Karpas-422 (cell line): ENCODE measurements at regions not wholly inside any gene's neighbourhood (a gene's known extent, or its start where the extent isn't known, plus 50 kb on each side); places are given as distances from the start of the nearest gene placed in this dataset.

Experiments used
- DNase-seq: peaks from one replicate; pipeline ENCODE4 v3.0.0-alpha.2; 2015
- H2AFZ ChIP-seq: fragments of 200-600 bp; sonication (generic); 2 replicates; pipeline ENCODE4 v1.6.1; 2014; ENCODE audit warnings: antibody characterized with exemption, low read length, mixed read lengths
- H3K27ac ChIP-seq: fragments of 200-600 bp; sonication (generic); 2 replicates; pipeline ENCODE4 v1.5.1; 2014; ENCODE audit warnings: mild to moderate bottlenecking, low read length, moderate library complexity
- H3K27me3 ChIP-seq: fragments of 200-600 bp; sonication (generic); 2 replicates; pipeline ENCODE4 v1.6.1; 2014; ENCODE audit warnings: low read length, mixed read lengths
- H3K36me3 ChIP-seq: fragments of 200-600 bp; sonication (generic); 2 replicates; pipeline ENCODE4 v1.6.1; 2014; ENCODE audit warnings: low read length, mixed read lengths; ENCODE audit not compliant: insufficient read depth
- H3K4me1 ChIP-seq: fragments of 200-600 bp; sonication (generic); 2 replicates; pipeline ENCODE4 v1.6.1; 2014; ENCODE audit warnings: mild to moderate bottlenecking, low read length, mixed read lengths
- H3K4me2 ChIP-seq: fragments of 200-600 bp; sonication (generic); 2 replicates; pipeline ENCODE4 v1.6.1; 2014; ENCODE audit warnings: low read length, low read depth, mild to moderate bottlenecking; ENCODE audit not compliant: poor library complexity, severe bottlenecking
- H3K4me3 ChIP-seq: fragments of 200-600 bp; sonication (generic); 2 replicates; pipeline ENCODE4 v1.5.1; 2014; ENCODE audit warnings: mild to moderate bottlenecking, antibody characterized with exemption, low read length, mixed read lengths
- H3K79me2 ChIP-seq: fragments of 200-600 bp; sonication (generic); 2 replicates; pipeline ENCODE4 v1.6.1; 2014; ENCODE audit warnings: mild to moderate bottlenecking, low read length, mixed read lengths
- H3K9ac ChIP-seq: fragments of 200-600 bp; sonication (generic); 2 replicates; pipeline ENCODE4 v1.6.0; 2014; ENCODE audit warnings: low read length
- H3K9me2 ChIP-seq: fragments of 200-600 bp; sonication (generic), shearing (Covaris generic); replicated peaks from 2 replicates; pipeline ENCODE4 v1.6.0; 2014; ENCODE audit warnings: mild to moderate bottlenecking, low read length, moderate library complexity; ENCODE audit not compliant: insufficient read depth
- H3K9me3 ChIP-seq: fragments of 300-700, 200-600 bp; sonication (generic); 2 replicates; pipeline ENCODE4 v1.6.1; 2014; ENCODE audit warnings: low read length, mixed read lengths
- H4K20me1 ChIP-seq: fragments of 200-600 bp; sonication (generic); 2 replicates; pipeline ENCODE4 v1.6.1; 2014; ENCODE audit warnings: mild to moderate bottlenecking, antibody characterized with exemption, low read length, low read depth; ENCODE audit not compliant: insufficient read depth

GRCh38 chr18:55805666-55806065, 217.7 kb upstream of the TCF4 start:
- no peaks in the 10 kb centered on the region for H3K4me1 ChIP-seq
- H2AFZ ChIP-seq: no peak overlapping the region
- H4K20me1 ChIP-seq: no peaks in the 10 kb centered on the region
- H3K27me3 ChIP-seq: no peaks in the 10 kb centered on the region
- no peak overlapping the region for H3K4me2 ChIP-seq
- no peaks in the 10 kb centered on the region for H3K79me2 ChIP-seq
- DNase-seq: no peak
- H3K9me3 ChIP-seq: peaks cover 4% of the 10 kb centered on the region; the same call in 1 of the 2 replicates
- no peaks in the 10 kb centered on the region for H3K9me2 ChIP-seq
- H3K4me3 ChIP-seq: no peak overlapping the region
- H3K27ac ChIP-seq: no peak overlapping the region
- no peak overlapping the region for H3K9ac ChIP-seq
- no peaks in the 10 kb centered on the region for H3K36me3 ChIP-seq

- no peak overlapping the region for H3K27ac ChIP-seq
- no peak overlapping the region for H3K9ac ChIP-seq
- no peaks in the 10 kb centered on the region for H3K9me3 ChIP-seq
- no peak overlapping the region for H3K4me3 ChIP-seq
- DNase-seq: no peak
- H2AFZ ChIP-seq: no peak overlapping the region
- H3K4me2 ChIP-seq: no peak overlapping the region
- H4K20me1 ChIP-seq: no peaks in the 10 kb centered on the region
- no peaks in the 10 kb centered on the region for H3K79me2 ChIP-seq
- H3K27me3 ChIP-seq: no peaks in the 10 kb centered on the region
- H3K9me2 ChIP-seq: no peaks in the 10 kb centered on the region
- peaks cover 3% of the 10 kb centered on the region; the same call in 1 of the 2 replicates for H3K4me1 ChIP-seq
- H3K36me3 ChIP-seq: no peaks in the 10 kb centered on the region
Measured at GRCh38 chr18:55795101-55795669, 207.2 kb upstream of the TCF4 start.

GRCh38 chr18:55794288-55795052, 206.5 kb upstream of the TCF4 start:
- no peaks in the 10 kb centered on the region for H3K79me2 ChIP-seq
- H3K9me2 ChIP-seq: no peaks in the 10 kb centered on the region
- H3K36me3 ChIP-seq: no peaks in the 10 kb centered on the region
- H3K27ac ChIP-seq: no peak overlapping the region
- H4K20me1 ChIP-seq: no peaks in the 10 kb centered on the region
- no peak overlapping the region for H3K4me3 ChIP-seq
- H2AFZ ChIP-seq: no peak overlapping the region
- peaks cover 3% of the 10 kb centered on the region; the same call in 1 of the 2 replicates for H3K4me1 ChIP-seq
- no peak overlapping the region for H3K4me2 ChIP-seq
- no peak for DNase-seq
- no peaks in the 10 kb centered on the region for H3K9me3 ChIP-seq
- no peaks in the 10 kb centered on the region for H3K27me3 ChIP-seq
- H3K9ac ChIP-seq: no peak overlapping the region

GRCh38 chr18:55790296-55790695, 202.3 kb upstream of the TCF4 start:
- no peak overlapping the region for H3K4me2 ChIP-seq
- peaks cover 3% of the 10 kb centered on the region; the same call in 1 of the 2 replicates for H3K4me1 ChIP-seq
- DNase-seq: no peak
- no peak overlapping the region for H3K9ac ChIP-seq
- H3K27ac ChIP-seq: no peak overlapping the region
- no peak overlapping the region for H2AFZ ChIP-seq
- H4K20me1 ChIP-seq: no peaks in the 10 kb centered on the region
- H3K9me3 ChIP-seq: no peaks in the 10 kb centered on the region
- no peaks in the 10 kb centered on the region for H3K79me2 ChIP-seq
- no peak overlapping the region for H3K4me3 ChIP-seq
- no peaks in the 10 kb centered on the region for H3K36me3 ChIP-seq
- H3K27me3 ChIP-seq: no peaks in the 10 kb centered on the region
- H3K9me2 ChIP-seq: no peaks in the 10 kb centered on the region

- no peaks in the 10 kb centered on the region for H3K79me2 ChIP-seq
- peaks cover 3% of the 10 kb centered on the region; the same call in 1 of the 2 replicates for H3K4me1 ChIP-seq
- H3K4me3 ChIP-seq: no peak overlapping the region
- no peaks in the 10 kb centered on the region for H3K9me2 ChIP-seq
- no peaks in the 10 kb centered on the region for H3K9me3 ChIP-seq
- no peak overlapping the region for H3K4me2 ChIP-seq
- no peaks in the 10 kb centered on the region for H3K27me3 ChIP-seq
- H3K36me3 ChIP-seq: no peaks in the 10 kb centered on the region
- H4K20me1 ChIP-seq: no peaks in the 10 kb centered on the region
- H2AFZ ChIP-seq: no peak overlapping the region
- H3K27ac ChIP-seq: no peak overlapping the region
- H3K9ac ChIP-seq: no peak overlapping the region
- DNase-seq: no peak
Measured at GRCh38 chr18:55787536-55788073, 199.6 kb upstream of the TCF4 start.

GRCh38 chr18:55786651-55787272, 198.8 kb upstream of the TCF4 start:
- no peak for DNase-seq
- Histone ChIP-seq H3K79me2 (no peaks in the 10 kb centered on the region), H3K4me2 (no peak overlapping the region), H3K4me1 (peaks cover 3% of the 10 kb centered on the region; the same call in 1 of the 2 replicates), H4K20me1 (no peaks in the 10 kb centered on the region), H3K36me3 (no peaks in the 10 kb centered on the region), H2AFZ (no peak overlapping the region), H3K9me3 (no peaks in the 10 kb centered on the region), H3K27me3 (no peaks in the 10 kb centered on the region), H3K4me3 (no peak overlapping the region), H3K9ac (no peak overlapping the region), H3K27ac (no peak overlapping the region), H3K9me2 (no peaks in the 10 kb centered on the region)

GRCh38 chr18:55783921-55784320, 195.9 kb upstream of the TCF4 start:
- Histone ChIP-seq H3K27ac (no peak overlapping the region), H3K4me2 (no peak overlapping the region), H3K9me2 (no peaks in the 10 kb centered on the region), H3K79me2 (no peaks in the 10 kb centered on the region), H3K36me3 (no peaks in the 10 kb centered on the region), H3K9ac (no peak overlapping the region), H3K4me1 (peaks cover 12% of the 10 kb centered on the region), H2AFZ (no peak overlapping the region), H3K9me3 (no peaks in the 10 kb centered on the region), H3K27me3 (no peaks in the 10 kb centered on the region), H3K4me3 (no peak overlapping the region), H4K20me1 (no peaks in the 10 kb centered on the region)
- no peak for DNase-seq

GRCh38 chr18:55781481-55781957, 193.5 kb upstream of the TCF4 start:
- Histone ChIP-seq H3K27me3 (no peaks in the 10 kb centered on the region), H2AFZ (no peak overlapping the region), H3K79me2 (no peaks in the 10 kb centered on the region), H3K27ac (no peak overlapping the region), H3K4me2 (no peak overlapping the region), H3K9ac (no peak overlapping the region), H3K4me3 (no peak overlapping the region), H3K9me2 (no peaks in the 10 kb centered on the region), H3K4me1 (peaks cover 18% of the 10 kb centered on the region), H3K36me3 (no peaks in the 10 kb centered on the region), H4K20me1 (no peaks in the 10 kb centered on the region), H3K9me3 (no peaks in the 10 kb centered on the region)
- DNase-seq: no peak
